A549 (cell line): ENCODE measurements at regions not wholly inside any gene's neighbourhood (a gene's known extent, or its start where the extent isn't known, plus 50 kb on each side); places are given as distances from the start of the nearest gene placed in this dataset.

Source experiments
- CEBPB ChIP-seq, 2 experiments: fragments of >200 bp in 1 of 2; sonication (Bioruptor Twin) in 1 of 2; formaldehyde crosslinking in 1 of 2; IDR thresholded peaks; 2 replicates each; pipeline ENCODE4 v1.6.1; 2012 to 2016
- FOSL2 ChIP-seq, 2 experiments: fragments of 450-650 bp in 1 of 2; fragments of >200 bp in 1 of 2; sonication (Bioruptor Twin) in 1 of 2; formaldehyde crosslinking; IDR thresholded peaks; 2 replicates each; pipeline versions ENCODE4 v1.5.0 to v1.6.1; 2016 to 2020; ENCODE audit warnings: mild to moderate bottlenecking in 1 of 2, moderate library complexity in 1 of 2
- JUN ChIP-seq, 2 experiments: fragments of >200 bp; sonication (Bioruptor Twin); formaldehyde crosslinking; IDR thresholded peaks; 2 replicates in 1 of 2; 3 replicates in 1 of 2; pipeline ENCODE4 v1.6.1; 2016 to 2017
- PHF8 ChIP-seq: fragments of 200-600 bp; sonication (generic); IDR thresholded peaks from 2 replicates; pipeline ENCODE4 v1.6.1; 2016; ENCODE audit warnings: low read depth, mild to moderate bottlenecking, antibody characterized with exemption, moderate library complexity, borderline replicate concordance
- POLR2A ChIP-seq: IDR thresholded peaks from 2 replicates; pipeline ENCODE4 v1.6.1; 2012; ENCODE audit warnings: mild to moderate bottlenecking, low read length
- RCOR1 ChIP-seq: fragments of 150-350 bp; IDR thresholded peaks from 2 replicates; pipeline ENCODE4 v1.6.1; 2014; ENCODE audit warnings: antibody characterized with exemption, low read length, low read depth
- ZC3H11A ChIP-seq: fragments of 450-650 bp; IDR thresholded peaks from 2 replicates; pipeline ENCODE4 v1.6.1; 2014; ENCODE audit warnings: antibody characterized with exemption, mild to moderate bottlenecking
- ZFP36 ChIP-seq: fragments of 450-650 bp; IDR thresholded peaks from 2 replicates; pipeline ENCODE4 v1.6.1; 2014; ENCODE audit warnings: borderline replicate concordance; ENCODE audit not compliant: partially characterized antibody
- TF ChIP-seq, protein P1 (sequence below): IDR thresholded peaks from 2 replicates; pipeline ENCODE4 v1.6.1; 2012
- TF ChIP-seq, protein P2 (sequence below): IDR thresholded peaks from 2 replicates; pipeline ENCODE4 v1.6.1; 2012; ENCODE audit warnings: low read depth, borderline replicate concordance
- TF ChIP-seq, protein P3 (sequence below): fragments of >200 bp; sonication (Bioruptor Twin); formaldehyde crosslinking; IDR thresholded peaks from 3 replicates; pipeline ENCODE4 v1.5.1; 2016

DNA sequence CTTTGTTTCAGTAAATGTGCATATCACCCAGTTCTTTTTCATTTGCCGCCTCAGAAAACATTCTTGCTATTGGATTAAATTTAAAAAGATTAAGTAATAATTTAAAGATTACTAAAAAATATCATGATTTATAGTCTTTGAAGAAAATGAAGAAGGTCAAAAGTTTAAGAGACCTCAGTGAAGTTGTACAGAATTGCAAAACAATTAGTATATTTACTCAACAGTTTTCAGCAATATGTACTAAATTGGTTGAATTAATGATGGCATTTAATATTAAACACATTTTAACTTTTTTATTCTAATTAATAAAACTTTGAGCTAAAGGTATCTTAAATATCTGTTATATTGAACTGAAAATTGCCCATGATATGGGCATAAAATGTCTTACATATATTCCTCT is 49.9 kb upstream of the KLF6 start:
- TF ChIP-seq, protein P1, sequence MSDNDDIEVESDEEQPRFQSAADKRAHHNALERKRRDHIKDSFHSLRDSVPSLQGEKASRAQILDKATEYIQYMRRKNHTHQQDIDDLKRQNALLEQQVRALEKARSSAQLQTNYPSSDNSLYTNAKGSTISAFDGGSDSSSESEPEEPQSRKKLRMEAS = no peak
- TF ChIP-seq RCOR1 = no peak
- no peak for TF ChIP-seq POLR2A
- TF ChIP-seq, protein P2, sequence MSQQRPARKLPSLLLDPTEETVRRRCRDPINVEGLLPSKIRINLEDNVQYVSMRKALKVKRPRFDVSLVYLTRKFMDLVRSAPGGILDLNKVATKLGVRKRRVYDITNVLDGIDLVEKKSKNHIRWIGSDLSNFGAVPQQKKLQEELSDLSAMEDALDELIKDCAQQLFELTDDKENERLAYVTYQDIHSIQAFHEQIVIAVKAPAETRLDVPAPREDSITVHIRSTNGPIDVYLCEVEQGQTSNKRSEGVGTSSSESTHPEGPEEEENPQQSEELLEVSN = no peak
- TF ChIP-seq FOSL2 (IDR thresholded peaks at IDR 0.05) = no peak
- TF ChIP-seq FOSL2 (CRISPR knock-in tag; IDR thresholded peaks at IDR 0.05) = no peak
- no peak for TF ChIP-seq CEBPB (IDR thresholded peaks at IDR 0.05)
- no peak for TF ChIP-seq ZC3H11A
- TF ChIP-seq, protein P3, sequence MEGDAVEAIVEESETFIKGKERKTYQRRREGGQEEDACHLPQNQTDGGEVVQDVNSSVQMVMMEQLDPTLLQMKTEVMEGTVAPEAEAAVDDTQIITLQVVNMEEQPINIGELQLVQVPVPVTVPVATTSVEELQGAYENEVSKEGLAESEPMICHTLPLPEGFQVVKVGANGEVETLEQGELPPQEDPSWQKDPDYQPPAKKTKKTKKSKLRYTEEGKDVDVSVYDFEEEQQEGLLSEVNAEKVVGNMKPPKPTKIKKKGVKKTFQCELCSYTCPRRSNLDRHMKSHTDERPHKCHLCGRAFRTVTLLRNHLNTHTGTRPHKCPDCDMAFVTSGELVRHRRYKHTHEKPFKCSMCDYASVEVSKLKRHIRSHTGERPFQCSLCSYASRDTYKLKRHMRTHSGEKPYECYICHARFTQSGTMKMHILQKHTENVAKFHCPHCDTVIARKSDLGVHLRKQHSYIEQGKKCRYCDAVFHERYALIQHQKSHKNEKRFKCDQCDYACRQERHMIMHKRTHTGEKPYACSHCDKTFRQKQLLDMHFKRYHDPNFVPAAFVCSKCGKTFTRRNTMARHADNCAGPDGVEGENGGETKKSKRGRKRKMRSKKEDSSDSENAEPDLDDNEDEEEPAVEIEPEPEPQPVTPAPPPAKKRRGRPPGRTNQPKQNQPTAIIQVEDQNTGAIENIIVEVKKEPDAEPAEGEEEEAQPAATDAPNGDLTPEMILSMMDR = no peak
- no peak for TF ChIP-seq JUN (IDR thresholded peaks at IDR 0.05)
- TF ChIP-seq ZFP36 = no peak
- no peak for TF ChIP-seq PHF8
